ENCODE measurements at regions not wholly inside any gene's neighbourhood (a gene's known extent, or its start where the extent isn't known, plus 50 kb on each side); places are given as distances from the start of the nearest gene placed in this dataset.

DNA sequence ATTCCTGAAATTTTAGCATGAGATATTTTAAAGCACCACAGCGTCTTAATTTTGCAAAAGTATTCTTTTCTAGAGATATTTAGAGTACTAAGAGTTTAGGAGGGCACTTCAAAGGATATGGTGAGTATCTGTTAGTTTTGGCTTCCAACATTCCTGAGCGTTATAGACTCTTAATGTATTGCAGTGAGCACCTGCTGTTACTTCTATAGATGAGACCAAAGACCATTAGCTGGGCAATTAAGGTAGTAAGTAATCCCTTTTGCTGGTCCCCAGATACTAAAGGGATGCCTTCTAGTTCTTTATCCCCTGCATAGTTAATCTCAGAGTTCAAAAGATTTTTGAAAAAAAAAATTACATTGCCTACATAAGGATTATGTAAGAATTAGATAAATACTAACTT lies 975.6 kb downstream of the GALC start:
- H2AFZ ChIP-seq (ENCODE audit: low read length): no peak overlapping the region
- no peak overlapping the region for H3K4me3 ChIP-seq (ENCODE audit: low read length)
- DNase-seq: no peak

DNA sequence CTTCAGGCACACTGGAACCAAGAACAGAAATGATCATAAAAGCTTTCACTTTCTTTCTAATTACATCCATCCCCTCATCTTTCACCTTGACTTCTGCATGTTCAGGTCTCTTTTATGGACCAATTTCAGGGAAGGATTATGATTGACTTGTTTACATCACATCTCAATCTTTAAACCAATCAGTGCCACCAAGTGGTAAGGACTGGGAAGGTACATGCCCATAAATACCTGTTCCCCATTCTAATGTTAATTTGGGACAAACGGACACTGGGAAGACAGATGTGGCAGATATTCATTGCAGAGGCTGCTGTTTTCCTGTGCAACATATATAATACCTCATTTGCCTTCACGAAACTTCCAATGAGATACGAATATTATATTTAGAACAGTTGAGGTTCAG lies 978.1 kb downstream of the GALC start:
- Histone ChIP-seq H3K9me2 (replicated peaks; ENCODE audit: insufficient read depth, low read length) (no peaks in the 10 kb centered on the region), H3K4me2 (ENCODE audit: low read depth, low read length) (no peak overlapping the region), H3K4me1 (ENCODE audit: low read length) (no peaks in the 10 kb centered on the region), H3K9me3 (replicated peaks; ENCODE audit: insufficient read depth, low read length) (no peaks in the 10 kb centered on the region), H3K79me2 (ENCODE audit: low read length) (no peaks in the 10 kb centered on the region), H3K4me3 (ENCODE audit: low read length) (no peak overlapping the region), H3K9ac (ENCODE audit: low read length) (no peak overlapping the region), H3F3A (ENCODE audit: insufficient read depth, low read length) (no peaks in the 10 kb centered on the region), H4K20me1 (ENCODE audit: insufficient read depth, low read length) (no peaks in the 10 kb centered on the region), H3K27me3 (replicated peaks; ENCODE audit: insufficient read depth, low read length) (no peaks in the 10 kb centered on the region), H3K27ac (ENCODE audit: low read length) (no peak overlapping the region), H3K36me3 (replicated peaks; ENCODE audit: insufficient read depth, low read length) (no peaks in the 10 kb centered on the region), H2AFZ (ENCODE audit: low read length) (no peak overlapping the region)
- no peak for DNase-seq
- TF ChIP-seq EZH2 (optimal IDR thresholded peaks at IDR 0.05; ENCODE audit: low read depth, low read length) (no peak), EZH2phosphoT487 (IDR thresholded peaks at IDR 0.05; ENCODE audit: low read length) (no peak)
- TF ChIP-seq, protein P1, sequence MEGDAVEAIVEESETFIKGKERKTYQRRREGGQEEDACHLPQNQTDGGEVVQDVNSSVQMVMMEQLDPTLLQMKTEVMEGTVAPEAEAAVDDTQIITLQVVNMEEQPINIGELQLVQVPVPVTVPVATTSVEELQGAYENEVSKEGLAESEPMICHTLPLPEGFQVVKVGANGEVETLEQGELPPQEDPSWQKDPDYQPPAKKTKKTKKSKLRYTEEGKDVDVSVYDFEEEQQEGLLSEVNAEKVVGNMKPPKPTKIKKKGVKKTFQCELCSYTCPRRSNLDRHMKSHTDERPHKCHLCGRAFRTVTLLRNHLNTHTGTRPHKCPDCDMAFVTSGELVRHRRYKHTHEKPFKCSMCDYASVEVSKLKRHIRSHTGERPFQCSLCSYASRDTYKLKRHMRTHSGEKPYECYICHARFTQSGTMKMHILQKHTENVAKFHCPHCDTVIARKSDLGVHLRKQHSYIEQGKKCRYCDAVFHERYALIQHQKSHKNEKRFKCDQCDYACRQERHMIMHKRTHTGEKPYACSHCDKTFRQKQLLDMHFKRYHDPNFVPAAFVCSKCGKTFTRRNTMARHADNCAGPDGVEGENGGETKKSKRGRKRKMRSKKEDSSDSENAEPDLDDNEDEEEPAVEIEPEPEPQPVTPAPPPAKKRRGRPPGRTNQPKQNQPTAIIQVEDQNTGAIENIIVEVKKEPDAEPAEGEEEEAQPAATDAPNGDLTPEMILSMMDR (IDR thresholded peaks at IDR 0.05; ENCODE audit: low read length): no peak

More for the DNA sequence above, 975.6 kb downstream of the GALC start:
- no peak overlapping the region for H3K4me2 ChIP-seq (ENCODE audit: low read depth, low read length)
- H3K27me3 ChIP-seq (replicated peaks; ENCODE audit: insufficient read depth, low read length): no peaks in the 10 kb centered on the region
- no peaks in the 10 kb centered on the region for H3K79me2 ChIP-seq (ENCODE audit: low read length)
- H3K36me3 ChIP-seq (replicated peaks; ENCODE audit: insufficient read depth, low read length): no peaks in the 10 kb centered on the region
- no peaks in the 10 kb centered on the region for H4K20me1 ChIP-seq (ENCODE audit: insufficient read depth, low read length)
- no peaks in the 10 kb centered on the region for H3K4me1 ChIP-seq (ENCODE audit: low read length)
- H3K9me3 ChIP-seq (replicated peaks; ENCODE audit: insufficient read depth, low read length): no peaks in the 10 kb centered on the region
- no peaks in the 10 kb centered on the region for H3K9me2 ChIP-seq (replicated peaks; ENCODE audit: insufficient read depth, low read length)
- no peak overlapping the region for H3K27ac ChIP-seq (ENCODE audit: low read length)
- H3F3A ChIP-seq (ENCODE audit: insufficient read depth, low read length): no peaks in the 10 kb centered on the region
- TF ChIP-seq EZH2phosphoT487 (IDR thresholded peaks at IDR 0.05; ENCODE audit: low read length) (no peak), EZH2 (optimal IDR thresholded peaks at IDR 0.05; ENCODE audit: low read depth, low read length) (no peak)
- TF ChIP-seq, protein P1 (IDR thresholded peaks at IDR 0.05; ENCODE audit: low read length): no peak
- no peak overlapping the region for H3K9ac ChIP-seq (ENCODE audit: low read length)

DNA sequence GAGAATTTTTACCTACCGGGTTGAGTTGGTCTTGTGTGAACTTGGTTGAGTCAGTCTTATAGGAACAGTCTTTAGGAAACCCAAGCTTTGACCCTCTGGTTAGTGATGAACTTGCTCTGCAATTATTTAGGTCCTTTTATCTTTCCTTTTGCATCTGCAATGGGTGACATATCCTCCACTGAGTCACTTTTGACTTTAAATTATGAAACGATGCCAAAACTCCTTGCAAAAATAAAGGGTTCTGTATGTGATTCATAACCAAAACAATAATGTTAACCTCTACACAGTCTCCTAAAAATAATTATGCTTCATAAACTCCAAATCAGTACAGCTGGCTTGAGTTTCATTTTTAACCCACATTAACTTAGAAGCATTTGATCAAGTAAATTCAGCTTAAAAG lies 979.4 kb downstream of the GALC start:
- no peaks in the 10 kb centered on the region for H3K36me3 ChIP-seq (replicated peaks; ENCODE audit: insufficient read depth, low read length)
- H4K20me1 ChIP-seq (ENCODE audit: insufficient read depth, low read length): no peaks in the 10 kb centered on the region
- no peaks in the 10 kb centered on the region for H3K27me3 ChIP-seq (replicated peaks; ENCODE audit: insufficient read depth, low read length)
- H3K79me2 ChIP-seq (ENCODE audit: low read length): no peaks in the 10 kb centered on the region
- H3K9ac ChIP-seq (ENCODE audit: low read length): no peak overlapping the region
- no peak for DNase-seq
- H3K9me2 ChIP-seq (replicated peaks; ENCODE audit: insufficient read depth, low read length): no peaks in the 10 kb centered on the region
- H3F3A ChIP-seq (ENCODE audit: insufficient read depth, low read length): no peaks in the 10 kb centered on the region
- H3K9me3 ChIP-seq (replicated peaks; ENCODE audit: insufficient read depth, low read length): no peaks in the 10 kb centered on the region
- no peaks in the 10 kb centered on the region for H3K4me1 ChIP-seq (ENCODE audit: low read length)
- no peak overlapping the region for H2AFZ ChIP-seq (ENCODE audit: low read length)
- H3K4me3 ChIP-seq (ENCODE audit: low read length): no peak overlapping the region
- TF ChIP-seq EZH2phosphoT487 (IDR thresholded peaks at IDR 0.05; ENCODE audit: low read length) (no peak), EZH2 (optimal IDR thresholded peaks at IDR 0.05; ENCODE audit: low read depth, low read length) (no peak)
- TF ChIP-seq, protein P1 (IDR thresholded peaks at IDR 0.05; ENCODE audit: low read length): no peak
- H3K4me2 ChIP-seq (ENCODE audit: low read depth, low read length): no peak overlapping the region
- no peak overlapping the region for H3K27ac ChIP-seq (ENCODE audit: low read length)
